Ovary (tissue), 7 donors: ENCODE measurements at regions not wholly inside any gene's neighbourhood (a gene's known extent, or its start where the extent isn't known, plus 50 kb on each side); places are given as distances from the start of the nearest gene placed in this dataset.

Experiments
- DNase-seq, 5 donors: peaks; one replicate each; pipeline ENCODE4 v3.0.0-alpha.2; 2019 to 2020
- H3K27ac ChIP-seq, 2 donors: fragments of 200-600 bp; one replicate each; pipeline versions ENCODE4 v1.5.1 to v1.8.0; 2019 to 2022
- H3K27me3 ChIP-seq: fragments of 200-600 bp; one replicate; pipeline ENCODE4 v1.8.0; 2022
- H3K36me3 ChIP-seq: fragments of 200-600 bp; sonication (generic); one replicate; pipeline ENCODE4 v1.5.1; 2019
- H3K4me1 ChIP-seq: one replicate; pipeline ENCODE4 v1.8.1; 2013; ENCODE audit warnings: mild to moderate bottlenecking, moderate library complexity; ENCODE audit not compliant: insufficient read depth
- H3K4me3 ChIP-seq: fragments of 200-600 bp; sonication (generic); one replicate; pipeline ENCODE4 v1.5.1; 2017
- H3K9me3 ChIP-seq, 2 donors: fragments of 200-600 bp in 1 of 2; sonication (generic) in 1 of 2; one replicate each; pipeline versions ENCODE4 v1.5.1 to v1.8.1; 2013 to 2019; ENCODE audit warnings: mild to moderate bottlenecking in 1 of 2, moderate library complexity in 1 of 2
- EP300 ChIP-seq: sonication (generic); formaldehyde crosslinking; IDR thresholded peaks from one replicate; pipeline ENCODE4 v1.6.1; 2017; ENCODE audit warnings: antibody characterized with exemption
- POLR2A ChIP-seq: fragments of 450-650 bp; IDR thresholded peaks from one replicate; pipeline ENCODE4 v1.6.1; 2017; ENCODE audit warnings: antibody characterized with exemption, mild to moderate bottlenecking, moderate library complexity
- WGBS, 3 donors: extraction: QIAGEN DNeasy Blood & Tissue Kit in 1 of 3; methylation state at CpG; one replicate each; pipeline versions ENCODE4 v1.1.5 to v1.1.7; 2013 to 2017; 5-methylcytosine and 5-hydroxymethylcytosine counted together
- intact Hi-C, 4 donors: fragments of 100-400 bp; cut with DNase I; formaldehyde crosslinking; loops; one replicate each; pipeline versions ENCODE4 v1.11.0 to v1.15.1; 2022 to 2023
- TF ChIP-seq, protein P1 (sequence below), 3 donors: fragments of 450-650 bp in 2 of 3; fragments of 200-600 bp in 1 of 3; IDR thresholded peaks; one replicate each; pipeline versions ENCODE4 v1.5.1 to v1.8.0; 2016 to 2022; ENCODE audit warnings: antibody characterized with exemption in 3 of 3, mild to moderate bottlenecking in 1 of 3
- donor health status: DM: no; HTN: no; CAD: no; lungs with moderate emphysema.
- donor health status: DM: no; HTN: no; CAD: no.
- donor health status: Bipolar disorder and iron deficiency.
- donor health status: DM: no; HTN: no; CAD: no.
- donor health status: DM: yes; HTN: yes; CAD: no.

GRCh38 chr14:101109981-101110728 lies 206.6 kb upstream of the RTL1 start:
- 91% methylated on average over 15 of the region's 15 CpGs for WGBS, 3 donors
- intact Hi-C loops: no loop called here
- no peaks in the 10 kb centered on the region for H3K9me3 ChIP-seq
- no peaks in the 10 kb centered on the region for H3K36me3 ChIP-seq
- H3K27ac ChIP-seq: no peak overlapping the region
- H3K4me1 ChIP-seq: no peaks in the 10 kb centered on the region
- no peaks in the 10 kb centered on the region for H3K27me3 ChIP-seq
- TF ChIP-seq, protein P1, sequence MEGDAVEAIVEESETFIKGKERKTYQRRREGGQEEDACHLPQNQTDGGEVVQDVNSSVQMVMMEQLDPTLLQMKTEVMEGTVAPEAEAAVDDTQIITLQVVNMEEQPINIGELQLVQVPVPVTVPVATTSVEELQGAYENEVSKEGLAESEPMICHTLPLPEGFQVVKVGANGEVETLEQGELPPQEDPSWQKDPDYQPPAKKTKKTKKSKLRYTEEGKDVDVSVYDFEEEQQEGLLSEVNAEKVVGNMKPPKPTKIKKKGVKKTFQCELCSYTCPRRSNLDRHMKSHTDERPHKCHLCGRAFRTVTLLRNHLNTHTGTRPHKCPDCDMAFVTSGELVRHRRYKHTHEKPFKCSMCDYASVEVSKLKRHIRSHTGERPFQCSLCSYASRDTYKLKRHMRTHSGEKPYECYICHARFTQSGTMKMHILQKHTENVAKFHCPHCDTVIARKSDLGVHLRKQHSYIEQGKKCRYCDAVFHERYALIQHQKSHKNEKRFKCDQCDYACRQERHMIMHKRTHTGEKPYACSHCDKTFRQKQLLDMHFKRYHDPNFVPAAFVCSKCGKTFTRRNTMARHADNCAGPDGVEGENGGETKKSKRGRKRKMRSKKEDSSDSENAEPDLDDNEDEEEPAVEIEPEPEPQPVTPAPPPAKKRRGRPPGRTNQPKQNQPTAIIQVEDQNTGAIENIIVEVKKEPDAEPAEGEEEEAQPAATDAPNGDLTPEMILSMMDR (IDR thresholded peaks at IDR 0.05): no peak
- TF ChIP-seq EP300 (no peak), POLR2A (no peak)
- DNase-seq: peak in 1 of 5 donors; percentile 7
- H3K4me3 ChIP-seq: no peak overlapping the region

DNA sequence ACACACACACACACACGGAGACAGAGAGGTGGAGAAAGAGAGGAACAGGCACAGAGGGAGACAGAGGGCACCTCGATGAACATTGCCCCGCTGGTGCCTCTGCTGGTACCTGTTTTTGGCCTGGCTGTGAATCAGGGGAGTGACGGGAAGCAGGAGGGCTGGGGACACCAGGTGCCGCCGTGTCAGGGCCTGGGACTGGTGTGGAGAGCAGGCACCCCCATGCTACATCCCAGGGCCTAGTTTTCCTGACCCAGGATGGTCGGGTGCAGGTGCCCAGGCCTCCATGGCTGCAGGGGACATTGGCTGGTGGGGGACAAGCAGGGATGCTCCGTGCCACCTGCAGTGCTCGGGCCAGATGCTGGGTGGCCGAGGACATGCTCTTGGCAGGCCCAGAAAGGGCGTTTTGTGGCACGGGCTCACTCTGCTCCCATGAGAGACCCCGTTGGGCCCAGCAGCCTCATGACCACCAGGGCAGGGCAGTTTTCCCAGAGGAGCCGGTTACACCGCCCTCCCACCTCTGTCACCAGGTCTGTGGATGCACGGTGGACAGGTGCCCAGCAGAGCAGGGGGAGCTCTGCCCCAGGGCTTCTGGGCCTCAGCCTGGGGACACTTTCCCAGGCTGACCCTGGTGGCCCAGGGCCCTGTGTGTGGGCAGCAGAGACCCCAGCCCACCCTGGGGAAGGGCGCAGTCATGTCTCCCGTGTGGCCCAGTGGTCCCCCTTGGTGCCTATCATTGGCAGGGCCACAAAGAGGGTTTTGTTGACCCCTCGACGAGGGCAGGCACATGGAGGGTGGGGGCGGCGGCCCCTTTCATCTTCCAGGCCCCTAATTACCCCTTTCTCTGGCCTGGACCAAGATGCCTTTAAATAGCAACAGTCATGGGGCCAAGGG lies 207.5 kb upstream of the RTL1 start:
- no peaks in the 10 kb centered on the region for H3K27me3 ChIP-seq

DNA sequence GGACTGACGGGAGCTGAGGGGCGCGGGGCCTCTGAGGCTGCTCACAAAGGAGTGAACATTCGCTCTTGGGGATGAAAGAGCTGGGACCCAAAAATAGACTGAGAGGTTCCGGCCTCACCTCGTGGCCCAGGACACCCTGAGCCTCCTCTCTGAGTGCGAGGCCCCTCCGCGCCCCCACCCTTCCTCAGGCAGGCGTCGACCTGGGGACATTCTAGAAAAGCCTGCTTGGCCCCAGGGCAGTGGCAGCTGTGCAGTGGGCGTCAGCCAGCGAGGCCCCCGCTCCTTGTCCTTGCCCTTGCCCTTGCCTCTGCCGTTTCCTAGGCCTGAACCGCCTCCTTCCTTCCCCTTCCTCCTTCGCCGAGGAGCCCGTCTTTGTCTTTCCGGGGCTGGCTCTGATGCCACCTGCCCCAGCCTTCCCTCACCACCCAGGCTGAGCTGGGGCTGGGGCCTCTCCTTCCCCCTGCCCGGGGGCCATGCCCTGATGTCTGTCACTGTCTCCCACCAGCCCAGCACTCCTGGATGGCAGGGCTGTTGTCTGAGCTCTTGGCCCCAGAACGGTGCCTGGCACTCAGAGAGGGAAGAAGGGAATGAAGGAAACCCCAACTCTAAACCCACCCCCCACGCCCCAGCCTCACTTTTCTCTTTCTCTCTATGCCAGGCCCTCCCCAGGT lies 208.2 kb upstream of the RTL1 start:
- Histone ChIP-seq H3K9me3 (no peaks in the 10 kb centered on the region), H3K36me3 (no peaks in the 10 kb centered on the region), H3K27me3 (no peaks in the 10 kb centered on the region), H3K4me1 (no peaks in the 10 kb centered on the region), H3K4me3 (no peak overlapping the region), H3K27ac (no peak overlapping the region)
- 67 to 72% (median 71%) methylated on average over 23 of the region's 23 CpGs for WGBS, 3 donors
- TF ChIP-seq EP300: no peak
- TF ChIP-seq, protein P1 (IDR thresholded peaks at IDR 0.05): no peak
- TF ChIP-seq POLR2A: no peak
- intact Hi-C loops: no loop called here
- DNase-seq: peak in 2 of 5 donors; percentile 7 to 12

More for the DNA sequence above, 207.5 kb upstream of the RTL1 start:
- no peaks in the 10 kb centered on the region for H3K9me3 ChIP-seq
- H3K4me3 ChIP-seq: no peak overlapping the region
- DNase-seq: peak in 2 of 5 donors; percentile 12 to 28
- H3K27ac ChIP-seq: no peak overlapping the region
- no peaks in the 10 kb centered on the region for H3K36me3 ChIP-seq
- H3K4me1 ChIP-seq: no peaks in the 10 kb centered on the region
- WGBS, 3 donors: 75 to 88% (median 81%) methylated on average over 21 to 22 of the region's 22 CpGs
- TF ChIP-seq, protein P1 (IDR thresholded peaks at IDR 0.05): no peak
- TF ChIP-seq POLR2A: no peak
- intact Hi-C loops: no loop called here

GRCh38 chr14:101112351-101113107 lies 209.0 kb upstream of the RTL1 start:
- DNase-seq: peak in 1 of 5 donors; percentile 11
- Histone ChIP-seq H3K4me1 (no peaks in the 10 kb centered on the region), H3K27me3 (no peaks in the 10 kb centered on the region), H3K36me3 (no peaks in the 10 kb centered on the region), H3K27ac (no peak overlapping the region), H3K4me3 (no peak overlapping the region), H3K9me3 (no peaks in the 10 kb centered on the region)
- intact Hi-C loops: no loop called here
- 90 to 94% (median 90%) methylated on average over 24 to 25 of the region's 25 CpGs for WGBS, 3 donors
- TF ChIP-seq, protein P1 (IDR thresholded peaks at IDR 0.05): no peak
- TF ChIP-seq POLR2A (no peak), EP300 (no peak)
